ENCODE measurements at regions not wholly inside any gene's neighbourhood (a gene's known extent, or its start where the extent isn't known, plus 50 kb on each side); places are given as distances from the start of the nearest gene placed in this dataset.
"Not testable (repeated sequence)": the region's sequence is repeated elsewhere in the genome, so short reads cannot be mapped to it uniquely, and the experiment has no call there.

GRCh38 chr20:48057251-48057650, 272.0 kb upstream of the SULF2 start:
- DNase-seq = no peak

- no peak for DNase-seq
These were observed 270.9 kb upstream of the SULF2 start for GRCh38 chr20:48056218-48056617.

- DNase-seq = no peak
These were observed 268.8 kb upstream of the SULF2 start for GRCh38 chr20:48054051-48054450.

GRCh38 chr20:48052475-48052835, 267.2 kb upstream of the SULF2 start:
- DNase-seq = peak; percentile 64

- peak; percentile 64 for DNase-seq
These were observed 266.7 kb upstream of the SULF2 start for GRCh38 chr20:48051794-48052474.

GRCh38 chr20:48049641-48050040, 264.4 kb upstream of the SULF2 start:
- no peak for DNase-seq

- no peak for DNase-seq
These were observed 263.9 kb upstream of the SULF2 start for GRCh38 chr20:48049171-48049570.

- no peak for DNase-seq
These were observed 262.2 kb upstream of the SULF2 start for GRCh38 chr20:48047447-48047846.

GRCh38 chr20:48042628-48043027, 257.3 kb upstream of the SULF2 start:
- no peak for DNase-seq

- DNase-seq = no peak
These were observed 255.9 kb upstream of the SULF2 start for GRCh38 chr20:48041078-48041780.

- DNase-seq = no peak
These were observed 255.2 kb upstream of the SULF2 start for GRCh38 chr20:48040491-48040890.

- no peak for DNase-seq
These were observed 254.8 kb upstream of the SULF2 start for GRCh38 chr20:48040051-48040450.

GRCh38 chr20:48039514-48039913, 254.2 kb upstream of the SULF2 start:
- no peak for DNase-seq

- DNase-seq = no peak
These were observed 253.4 kb upstream of the SULF2 start for GRCh38 chr20:48038713-48039112.

- not testable (repeated sequence) for DNase-seq
These were observed 252.5 kb upstream of the SULF2 start for GRCh38 chr20:48037798-48038197.

GRCh38 chr20:48035961-48036731, 250.9 kb upstream of the SULF2 start:
- no peak for DNase-seq

- no peak for DNase-seq
These were observed 249.5 kb upstream of the SULF2 start for GRCh38 chr20:48034751-48035150.

- DNase-seq = not testable (repeated sequence)
These were observed 247.7 kb upstream of the SULF2 start for GRCh38 chr20:48033005-48033404.

- DNase-seq = no peak
These were observed 245.8 kb upstream of the SULF2 start for GRCh38 chr20:48031122-48031521.

- no peak for DNase-seq
These were observed 241.8 kb upstream of the SULF2 start for GRCh38 chr20:48026981-48027592.

- DNase-seq = no peak
These were observed 240.4 kb upstream of the SULF2 start for GRCh38 chr20:48025661-48026060.

GRCh38 chr20:48025051-48025515, 239.8 kb upstream of the SULF2 start:
- no peak for DNase-seq

GRCh38 chr20:48024539-48024938, 239.3 kb upstream of the SULF2 start:
- DNase-seq = no peak
